GM23248 (cell line): ENCODE measurements at regions not wholly inside any gene's neighbourhood (a gene's known extent, or its start where the extent isn't known, plus 50 kb on each side); places are given as distances from the start of the nearest gene placed in this dataset.

Experiments
- EZH2 ChIP-seq: fragments of 200-600 bp; sonication (generic); IDR thresholded peaks from 2 replicates; pipeline ENCODE4 v1.6.1; 2018; ENCODE audit warnings: antibody characterized with exemption, mild to moderate bottlenecking; ENCODE audit not compliant: insufficient read depth, poor library complexity, severe bottlenecking
- EZH2phosphoT487 ChIP-seq: fragments of 200-600 bp; sonication (generic); IDR thresholded peaks from 2 replicates; pipeline ENCODE4 v1.6.1; 2018; ENCODE audit warnings: antibody characterized with exemption, moderate library complexity, mild to moderate bottlenecking, low read depth; ENCODE audit not compliant: insufficient read depth

- TF ChIP-seq EZH2: no peak
- TF ChIP-seq EZH2phosphoT487: no peak
These were observed 276.3 kb downstream of the EIPR1 start for GRCh38 chr2:3101016-3101942.
